HepG2 (cell line): ENCODE measurements at regions not wholly inside any gene's neighbourhood (a gene's known extent, or its start where the extent isn't known, plus 50 kb on each side); places are given as distances from the start of the nearest gene placed in this dataset.
A peak's percentile ranks its signal among the peaks of the same experiment; 100 is the strongest.

Source experiments
- ADNP ChIP-seq: sonication (generic); formaldehyde crosslinking; IDR thresholded peaks from 2 replicates; pipeline ENCODE4 v1.4.0; 2020; ENCODE audit warnings: missing genetic modification reagents
- AKAP8 ChIP-seq: sonication (generic); formaldehyde crosslinking; IDR thresholded peaks from 2 replicates; pipeline ENCODE4 v1.5.1; 2020; ENCODE audit warnings: mild to moderate bottlenecking, missing genetic modification reagents
- ARNT2 ChIP-seq: sonication (generic); formaldehyde crosslinking; IDR thresholded peaks from 2 replicates; pipeline ENCODE4 v1.8.0; 2022; ENCODE audit warnings: mild to moderate bottlenecking, low read depth, missing genetic modification reagents, moderate library complexity
- ARNTL ChIP-seq: sonication (generic); formaldehyde crosslinking; IDR thresholded peaks from 2 replicates; pipeline ENCODE4 v1.4.0; 2020; ENCODE audit warnings: mild to moderate bottlenecking, missing genetic modification reagents
- ELF3 ChIP-seq: IDR thresholded peaks from 2 replicates; pipeline ENCODE4 v1.6.1; 2016; ENCODE audit warnings: missing genetic modification reagents, missing compliant biosample characterization
- GATAD2A ChIP-seq: IDR thresholded peaks from 2 replicates; pipeline ENCODE4 v1.6.1; 2016
- NFIC ChIP-seq: IDR thresholded peaks from 2 replicates; pipeline ENCODE4 v1.6.1; 2012; ENCODE audit warnings: mild to moderate bottlenecking, low read length, inconsistent platforms
- NFKB2 ChIP-seq: sonication (generic); formaldehyde crosslinking; IDR thresholded peaks from 2 replicates; pipeline ENCODE4 v1.4.0; 2020; ENCODE audit warnings: missing genetic modification reagents, borderline replicate concordance
- POGZ ChIP-seq: sonication (generic); formaldehyde crosslinking; IDR thresholded peaks from 2 replicates; pipeline ENCODE4 v1.4.0; 2020; ENCODE audit warnings: mild to moderate bottlenecking, missing genetic modification reagents
- RFXAP ChIP-seq: sonication (generic); formaldehyde crosslinking; IDR thresholded peaks from 2 replicates; pipeline ENCODE4 v1.4.0; 2020; ENCODE audit warnings: missing genetic modification reagents, borderline replicate concordance
- SP2 ChIP-seq: sonication (generic); formaldehyde crosslinking; IDR thresholded peaks from 2 replicates; pipeline ENCODE4 v1.5.1; 2020; ENCODE audit warnings: mild to moderate bottlenecking, missing genetic modification reagents
- YEATS4 ChIP-seq: sonication (generic); formaldehyde crosslinking; IDR thresholded peaks from 2 replicates; pipeline ENCODE4 v1.4.0; 2020; ENCODE audit warnings: missing genetic modification reagents, borderline replicate concordance
- ZFP82 ChIP-seq: sonication (generic); formaldehyde crosslinking; IDR thresholded peaks from 2 replicates; pipeline ENCODE4 v1.5.1; 2020; ENCODE audit warnings: mild to moderate bottlenecking, missing genetic modification reagents, borderline replicate concordance
- ZNF343 ChIP-seq: sonication (generic); formaldehyde crosslinking; IDR thresholded peaks from 2 replicates; pipeline ENCODE4 v1.4.0; 2020; ENCODE audit warnings: mild to moderate bottlenecking, missing genetic modification reagents
- ZNF75D ChIP-seq: sonication (generic); formaldehyde crosslinking; IDR thresholded peaks from 2 replicates; pipeline ENCODE4 v1.8.1; 2023; ENCODE audit warnings: missing genetic modification reagents, mild to moderate bottlenecking, borderline replicate concordance
- ZNF773 ChIP-seq: sonication (generic); formaldehyde crosslinking; IDR thresholded peaks from 2 replicates; pipeline ENCODE4 v1.4.0; 2020; ENCODE audit warnings: missing genetic modification reagents, borderline replicate concordance
- ZNF816 ChIP-seq: sonication (generic); formaldehyde crosslinking; IDR thresholded peaks from 2 replicates; pipeline ENCODE4 v1.8.0; 2022; ENCODE audit warnings: missing genetic modification reagents, mild to moderate bottlenecking, borderline replicate concordance
- TF ChIP-seq, protein P1 (sequence below): IDR thresholded peaks from 2 replicates; pipeline ENCODE4 v1.6.1; 2018; ENCODE audit warnings: missing genetic modification reagents, mild to moderate bottlenecking, missing compliant biosample characterization
- TF ChIP-seq, protein P2 (sequence below): IDR thresholded peaks from 2 replicates; pipeline ENCODE4 v1.6.1; 2016; ENCODE audit warnings: low read depth

DNA sequence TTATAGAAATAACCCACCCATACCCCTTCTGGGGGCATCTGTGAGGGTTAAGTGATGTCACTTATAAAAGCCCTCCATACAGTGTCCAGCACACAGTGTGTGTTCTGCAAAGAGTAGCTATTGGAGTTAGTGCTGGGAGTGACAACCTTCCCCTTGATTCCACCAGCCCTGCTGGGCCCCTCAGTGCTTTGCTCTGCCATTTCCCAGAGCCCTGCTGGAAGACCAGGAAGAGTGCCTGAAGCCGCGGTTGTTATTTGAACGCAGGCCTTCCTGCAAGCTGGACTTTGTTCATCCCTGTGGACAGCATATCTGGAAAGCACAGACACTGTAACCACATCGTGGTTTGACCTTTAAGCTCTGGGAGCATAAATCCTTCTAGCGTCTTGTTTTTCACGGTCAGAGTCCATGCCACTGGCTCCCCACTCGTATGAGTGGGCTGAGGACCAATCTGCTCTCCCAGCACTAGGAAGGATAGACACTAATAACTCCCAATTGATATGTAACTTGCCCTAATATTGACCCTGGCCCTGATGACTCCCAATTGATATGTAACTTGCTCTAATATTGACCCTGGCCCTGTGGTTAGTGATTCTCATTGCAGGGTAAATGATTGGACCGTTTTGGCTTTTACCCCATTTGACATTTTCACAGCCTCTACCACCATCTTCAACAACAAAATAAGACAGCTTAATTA, 297.1 kb upstream of the MAF start (continued):
- TF ChIP-seq, protein P1, sequence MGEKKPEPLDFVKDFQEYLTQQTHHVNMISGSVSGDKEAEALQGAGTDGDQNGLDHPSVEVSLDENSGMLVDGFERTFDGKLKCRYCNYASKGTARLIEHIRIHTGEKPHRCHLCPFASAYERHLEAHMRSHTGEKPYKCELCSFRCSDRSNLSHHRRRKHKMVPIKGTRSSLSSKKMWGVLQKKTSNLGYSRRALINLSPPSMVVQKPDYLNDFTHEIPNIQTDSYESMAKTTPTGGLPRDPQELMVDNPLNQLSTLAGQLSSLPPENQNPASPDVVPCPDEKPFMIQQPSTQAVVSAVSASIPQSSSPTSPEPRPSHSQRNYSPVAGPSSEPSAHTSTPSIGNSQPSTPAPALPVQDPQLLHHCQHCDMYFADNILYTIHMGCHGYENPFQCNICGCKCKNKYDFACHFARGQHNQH (CRISPR knock-in tag) = peak; percentile 96
- TF ChIP-seq SP2 (CRISPR knock-in tag) (no peak), ADNP (CRISPR knock-in tag) (peak; percentile 82), ZNF773 (CRISPR knock-in tag) (no peak), AKAP8 (CRISPR knock-in tag) (no peak), ARNTL (CRISPR knock-in tag) (peak; percentile 65; the same call in 1 of the 2 replicates), RFXAP (CRISPR knock-in tag) (peak; percentile 90; the same call in 1 of the 2 replicates), ZFP82 (CRISPR knock-in tag) (peak; percentile 56; the same call in 1 of the 2 replicates), POGZ (CRISPR knock-in tag) (peak; percentile 95), NFIC (peak; percentile 62; the same call in 1 of the 2 replicates), ARNT2 (CRISPR knock-in tag) (0 out of 2 replicates have a peak, but pooled peaks have one; percentile 45), ELF3 (CRISPR knock-in tag) (peak; percentile 99), ZNF343 (CRISPR knock-in tag) (0 out of 2 replicates have a peak, but pooled peaks have one; percentile 46), ZNF75D (CRISPR knock-in tag) (no peak), YEATS4 (CRISPR knock-in tag) (peak; percentile 89), NFKB2 (peak; percentile 45; the same call in 1 of the 2 replicates), GATAD2A (peak; percentile 94), ZNF816 (CRISPR knock-in tag) (0 out of 2 replicates have a peak, but pooled peaks have one; percentile 77)
- TF ChIP-seq, protein P2, sequence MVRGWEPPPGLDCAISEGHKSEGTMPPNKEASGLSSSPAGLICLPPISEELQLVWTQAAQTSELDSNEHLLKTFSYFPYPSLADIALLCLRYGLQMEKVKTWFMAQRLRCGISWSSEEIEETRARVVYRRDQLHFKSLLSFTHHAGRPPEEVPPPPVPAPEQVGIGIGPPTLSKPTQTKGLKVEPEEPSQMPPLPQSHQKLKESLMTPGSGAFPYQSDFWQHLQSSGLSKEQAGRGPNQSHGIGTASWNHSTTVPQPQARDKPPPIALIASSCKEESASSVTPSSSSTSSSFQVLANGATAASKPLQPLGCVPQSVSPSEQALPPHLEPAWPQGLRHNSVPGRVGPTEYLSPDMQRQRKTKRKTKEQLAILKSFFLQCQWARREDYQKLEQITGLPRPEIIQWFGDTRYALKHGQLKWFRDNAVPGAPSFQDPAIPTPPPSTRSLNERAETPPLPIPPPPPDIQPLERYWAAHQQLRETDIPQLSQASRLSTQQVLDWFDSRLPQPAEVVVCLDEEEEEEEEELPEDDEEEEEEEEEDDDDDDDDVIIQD (CRISPR knock-in tag) = peak; percentile 93
